DMS53 treated with DMSO at 0.1 percent for 48 hours (cell line): ENCODE measurements at regions not wholly inside any gene's neighbourhood (a gene's known extent, or its start where the extent isn't known, plus 50 kb on each side); places are given as distances from the start of the nearest gene placed in this dataset.
A peak's percentile ranks its signal among the peaks of the same experiment; 100 is the strongest.
"Not testable (repeated sequence)": the region's sequence is repeated elsewhere in the genome, so short reads cannot be mapped to it uniquely, and the experiment has no call there.

ENCODE experiments used
- DNase-seq: peaks from one replicate; lab custom pipeline; 2025; ENCODE audit not compliant: unreplicated experiment; lab: John Stamatoyannopoulos, UW

DNA sequence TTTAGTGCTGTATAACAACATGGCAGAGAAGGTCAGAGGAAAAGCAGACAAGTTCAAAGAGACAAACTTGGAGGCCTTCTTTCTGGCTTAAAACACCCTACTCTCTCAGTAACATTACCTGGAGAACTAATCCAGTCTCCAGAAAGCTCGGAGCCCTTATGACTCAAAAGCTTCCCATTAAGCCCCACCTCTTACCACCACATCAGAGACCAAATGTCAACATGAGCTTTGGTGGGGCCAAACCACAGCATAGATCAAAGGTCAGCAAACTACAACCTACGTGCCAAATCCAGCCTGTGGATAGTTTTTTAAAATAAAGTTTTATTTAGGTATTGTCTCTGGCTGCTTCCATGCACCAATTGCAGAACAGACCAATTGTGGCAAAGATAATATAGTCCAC lies 589.9 kb downstream of the DNAH5 start:
- no peak for DNase-seq

DNA sequence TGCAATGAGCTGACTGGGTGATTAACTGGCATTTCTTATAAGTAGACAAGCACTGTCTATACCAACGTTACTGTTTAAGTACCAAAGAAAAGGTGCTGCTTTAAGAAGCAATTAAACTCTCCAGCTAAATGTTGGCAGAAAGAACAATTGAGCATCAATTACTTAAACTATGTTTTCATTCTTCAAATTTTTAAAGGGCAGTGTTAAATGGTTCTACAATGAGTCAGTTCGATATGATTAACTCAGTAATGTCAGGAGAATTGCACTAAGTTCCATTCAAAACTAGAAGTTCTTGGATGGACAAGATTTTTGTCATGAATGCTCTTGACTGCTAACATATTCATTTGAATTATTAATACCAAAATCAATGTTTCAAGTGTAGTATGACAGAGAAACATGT lies 593.7 kb downstream of the DNAH5 start:
- no peak for DNase-seq

DNA sequence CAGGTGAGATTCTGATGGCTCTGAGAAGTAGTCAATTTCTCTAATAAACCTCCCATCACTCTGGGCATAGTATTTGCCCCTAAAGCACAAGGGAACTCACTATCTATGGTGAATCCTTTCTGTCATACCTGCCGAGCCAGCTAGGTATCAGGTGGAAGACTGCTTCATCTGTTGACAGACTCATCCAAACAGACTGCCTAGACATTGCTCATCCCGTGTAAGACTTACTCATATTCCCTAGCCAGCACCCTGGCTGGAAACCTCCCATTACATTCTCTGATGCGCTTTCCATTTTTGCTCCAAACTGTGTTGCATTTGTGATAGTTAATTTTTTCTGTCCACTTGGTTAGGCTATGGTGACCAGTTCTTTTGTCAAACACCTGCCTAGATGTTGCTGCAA lies 595.9 kb downstream of the DNAH5 start:
- DNase-seq = no peak

DNA sequence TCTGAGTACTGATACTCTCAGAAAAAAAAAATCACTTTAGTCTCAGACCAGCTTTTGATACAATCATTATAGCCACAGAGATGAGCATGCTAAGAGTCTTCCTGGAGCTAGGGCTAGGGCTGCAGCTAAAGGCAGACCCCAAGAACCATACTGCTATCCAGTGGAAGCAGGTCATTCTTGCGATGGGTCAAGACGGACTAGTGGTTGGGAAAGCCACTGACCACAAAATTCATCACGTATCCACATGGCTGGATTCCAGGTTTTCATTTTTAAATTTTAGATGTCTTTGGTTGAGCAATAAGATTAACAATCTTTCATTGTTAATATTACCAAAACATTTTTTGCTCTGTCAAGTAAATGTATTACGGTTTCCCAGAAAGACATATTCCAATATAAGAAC lies 598.1 kb downstream of the DNAH5 start:
- no peak for DNase-seq

DNA sequence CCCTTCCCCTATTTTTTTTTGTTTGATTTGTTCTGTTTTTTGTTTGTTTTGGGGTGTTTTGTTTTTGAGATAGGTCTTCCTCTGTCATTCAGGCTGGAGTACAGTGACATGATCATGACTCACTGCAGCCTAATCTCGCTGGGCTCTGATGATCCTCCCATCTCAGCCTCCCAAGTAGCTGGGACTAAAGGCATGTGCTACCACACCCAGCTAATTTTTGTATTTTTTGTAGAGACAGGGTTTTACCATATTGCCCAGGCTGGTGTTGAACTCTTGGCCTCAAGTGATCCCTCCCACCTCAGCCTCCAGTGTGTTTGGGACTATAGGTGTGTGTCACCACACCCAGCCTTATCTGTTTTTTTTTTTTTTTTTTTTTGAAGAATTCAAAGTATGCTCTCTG lies 605.4 kb downstream of the DNAH5 start:
- no peak for DNase-seq

DNA sequence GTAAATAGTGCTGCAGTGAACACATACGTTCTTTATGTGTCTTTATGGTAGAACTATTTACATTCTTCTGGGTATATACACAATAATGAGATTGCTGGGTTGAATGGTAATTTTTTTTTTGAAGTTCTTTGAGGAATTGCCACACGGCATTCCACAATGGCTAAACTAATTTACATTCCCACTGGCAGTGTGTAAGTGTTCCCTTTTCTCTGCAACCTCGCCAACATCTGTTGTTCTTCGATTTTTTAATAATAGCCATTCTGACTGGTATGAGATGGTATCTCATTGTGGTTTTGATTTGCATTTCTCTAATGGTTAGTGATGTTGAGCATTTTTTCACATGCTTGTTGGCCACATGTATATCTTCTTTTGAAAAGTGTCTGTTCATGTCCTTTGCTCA lies 609.5 kb downstream of the DNAH5 start:
- not testable (repeated sequence) for DNase-seq

DNA sequence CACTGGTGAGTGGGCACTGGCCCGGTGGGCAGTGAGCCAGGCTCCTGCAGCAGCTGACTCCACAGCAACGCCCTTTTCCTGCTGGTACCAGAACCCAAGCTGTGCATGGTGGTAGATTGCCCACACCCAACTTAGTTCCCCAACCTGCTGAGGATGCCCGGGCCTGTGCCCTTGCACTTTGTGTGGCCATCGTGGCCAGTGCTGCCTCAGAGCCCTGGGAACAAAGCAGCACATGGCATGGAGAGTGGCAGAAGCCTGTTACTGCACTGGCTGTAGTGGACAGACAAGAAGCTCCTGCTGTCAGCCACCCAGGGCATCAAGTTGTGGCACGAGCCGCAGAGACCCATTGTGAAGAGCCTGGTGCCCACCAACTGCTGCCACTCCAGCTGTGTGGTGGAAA lies 612.9 kb downstream of the DNAH5 start:
- no peak for DNase-seq

DNA sequence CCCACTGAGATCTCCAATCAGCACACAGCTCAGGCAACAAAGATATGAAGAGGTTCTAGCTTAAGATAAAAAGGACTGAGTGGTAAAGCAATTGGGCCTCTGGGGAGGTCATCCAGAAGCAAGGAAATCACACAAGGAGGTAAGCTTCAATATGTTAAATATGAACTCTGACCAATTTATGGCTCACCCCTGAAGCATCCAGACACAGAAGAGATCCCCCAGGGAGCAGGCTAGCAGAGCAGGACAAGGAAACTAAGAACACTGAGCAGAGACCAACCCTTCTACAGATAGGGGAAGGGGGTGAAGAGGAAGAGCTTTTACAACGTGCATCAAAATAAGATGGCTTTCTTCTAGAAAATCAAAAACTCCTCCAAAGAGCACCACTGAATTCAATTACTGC lies 616.2 kb downstream of the DNAH5 start:
- no peak for DNase-seq

DNA sequence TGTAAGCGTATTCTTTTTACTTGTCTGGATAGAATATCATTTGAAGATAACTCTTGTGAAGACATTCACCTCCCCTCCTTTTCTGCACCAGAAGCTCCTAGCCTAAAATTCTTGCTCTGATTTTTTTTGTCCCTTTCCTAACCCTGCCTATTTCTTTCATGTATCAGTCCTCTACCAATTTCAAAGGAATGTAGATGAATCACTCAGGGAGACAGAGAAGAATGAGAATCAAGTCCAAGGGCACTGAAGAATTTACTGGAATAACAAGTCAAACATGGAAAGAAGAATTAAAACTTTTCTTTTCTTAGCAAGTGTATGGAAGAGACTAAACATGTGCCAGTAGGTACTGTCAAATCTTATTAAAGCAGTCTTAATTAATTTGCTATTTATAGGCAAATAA lies 618.7 kb downstream of the DNAH5 start:
- no peak for DNase-seq

DNA sequence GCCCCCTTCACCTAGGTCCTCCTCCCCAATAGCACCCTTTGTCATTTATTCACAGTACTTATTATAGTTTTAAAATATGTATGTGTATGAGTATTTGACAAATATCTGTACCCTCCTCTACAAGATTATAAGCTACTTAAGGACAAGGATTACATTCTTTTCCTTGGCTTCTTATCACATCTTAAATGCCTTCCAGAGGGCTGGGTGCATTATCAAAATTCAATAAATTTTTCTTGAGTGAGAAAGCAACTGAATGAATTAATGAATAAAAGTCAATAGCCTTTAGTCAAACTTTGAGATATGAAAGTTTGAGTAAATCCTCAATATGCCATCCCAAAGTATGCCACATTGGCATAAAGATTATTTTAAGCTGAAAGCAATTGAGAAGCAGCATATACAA lies 621.7 kb downstream of the DNAH5 start:
- no peak for DNase-seq

DNA sequence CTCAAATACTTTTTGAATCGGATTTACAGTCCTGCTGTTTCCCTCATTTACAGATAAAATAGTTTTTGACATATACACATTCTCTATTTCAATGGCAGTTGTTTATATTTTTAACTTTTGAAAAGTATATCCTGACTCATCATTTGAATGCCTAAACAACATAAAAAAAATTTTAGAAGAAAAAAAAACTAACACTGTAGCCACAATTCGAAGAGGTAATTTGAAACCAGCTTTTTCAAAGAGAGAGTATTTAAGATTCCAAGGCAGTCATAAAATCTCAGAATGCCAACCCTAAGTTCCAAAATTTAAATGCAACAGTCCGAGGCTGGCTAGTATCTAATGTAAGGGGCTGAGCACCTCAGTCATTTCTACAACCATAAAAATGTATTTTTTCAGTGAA lies 626.8 kb downstream of the DNAH5 start:
- no peak for DNase-seq

DNA sequence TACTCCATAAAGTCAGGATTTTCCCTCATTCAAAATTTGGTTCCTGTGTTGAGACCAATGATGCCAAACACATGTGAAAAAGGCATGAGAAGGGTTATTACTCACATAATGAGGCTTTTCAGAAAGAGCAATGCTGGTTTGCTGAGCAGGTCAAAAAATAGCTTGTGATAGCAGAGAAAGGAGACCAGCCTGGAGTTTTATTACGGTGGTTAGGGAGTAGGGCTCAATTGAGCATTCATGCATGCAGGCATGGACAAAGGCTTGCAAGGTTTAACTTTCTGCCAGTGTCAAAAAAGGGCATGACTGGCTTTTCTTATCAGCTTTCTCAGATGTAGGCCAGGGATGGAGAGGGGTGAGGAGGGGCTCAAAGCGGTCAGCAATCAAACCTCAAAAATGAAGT lies 628.3 kb downstream of the DNAH5 start:
- DNase-seq = no peak

DNA sequence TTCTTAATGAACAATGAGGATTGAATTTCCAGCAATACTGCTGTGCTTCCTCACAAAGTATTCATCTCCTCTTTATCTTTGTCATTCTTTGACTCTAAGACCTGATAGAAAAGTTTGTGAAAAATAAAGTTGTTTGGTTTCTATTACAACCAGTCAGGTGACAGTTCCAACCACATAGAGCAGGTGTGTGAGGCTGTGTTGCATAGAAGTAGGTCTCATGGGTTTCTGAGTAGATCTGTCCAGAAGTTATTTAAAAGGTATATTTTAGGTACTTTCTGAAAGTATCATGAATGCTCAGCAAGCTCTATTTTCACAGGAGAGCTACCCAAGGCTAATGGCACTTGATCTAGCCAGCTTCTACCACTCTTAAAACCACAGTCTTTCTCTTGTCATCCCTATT lies 637.0 kb downstream of the DNAH5 start:
- no peak for DNase-seq

DNA sequence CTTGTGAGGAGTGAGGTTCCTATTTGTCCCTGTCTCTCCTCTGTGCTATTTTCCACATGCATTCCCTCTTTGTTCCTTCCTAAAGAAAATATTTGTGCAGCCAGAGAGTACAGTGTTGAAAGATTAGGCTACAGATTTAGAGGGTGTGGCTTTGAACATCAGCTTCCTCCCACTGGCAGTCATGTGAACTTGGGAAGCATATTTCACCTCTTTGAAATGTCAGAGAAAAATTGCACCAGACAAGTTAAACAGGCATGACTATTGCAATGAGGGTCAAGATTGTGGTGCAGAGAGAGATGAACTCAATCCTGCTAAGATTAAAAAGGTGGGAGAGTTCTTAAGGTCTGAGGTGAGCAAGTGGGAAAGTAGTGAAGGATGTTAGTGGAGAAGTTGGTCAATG lies 641.0 kb downstream of the DNAH5 start:
- DNase-seq = no peak

DNA sequence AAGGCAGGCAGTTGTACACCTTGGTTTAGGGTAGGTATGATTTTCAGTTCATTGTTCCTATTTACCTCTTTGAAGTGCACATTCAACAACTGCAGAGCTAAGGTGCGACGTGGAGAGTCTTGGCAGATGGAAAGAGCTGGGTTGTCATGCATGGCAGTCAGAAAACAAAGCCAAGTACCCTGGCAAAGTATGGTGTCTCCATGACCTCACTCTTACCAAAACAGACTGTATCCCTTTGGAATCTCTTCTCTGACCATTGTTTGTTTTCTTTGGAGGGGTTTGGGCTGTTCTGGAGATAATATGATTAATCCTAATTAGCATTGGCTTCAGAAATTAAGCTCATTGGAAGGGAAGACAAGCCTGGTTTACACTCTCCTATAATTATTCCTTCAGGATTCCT lies 665.7 kb downstream of the DNAH5 start:
- peak; percentile 56 for DNase-seq

DNA sequence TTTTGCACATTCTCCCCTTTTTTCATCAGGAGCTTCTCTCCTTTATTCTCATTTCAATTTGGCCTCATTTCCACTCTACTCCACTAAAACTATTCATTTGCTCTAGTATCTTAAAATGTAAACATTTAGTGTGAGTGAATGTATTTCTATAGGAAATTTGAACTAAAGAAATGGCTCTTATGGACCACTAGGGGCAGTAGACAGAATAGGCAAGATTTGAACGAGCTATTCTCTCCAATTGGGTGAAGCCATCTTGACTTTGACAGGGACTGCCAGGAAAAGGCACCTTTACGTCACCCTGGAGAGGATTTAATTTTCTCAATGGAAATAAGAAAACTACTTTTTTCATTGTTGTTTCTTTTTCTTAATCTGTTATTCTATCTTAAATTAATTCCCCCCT lies 666.3 kb downstream of the DNAH5 start:
- DNase-seq = peak; percentile 15

DNA sequence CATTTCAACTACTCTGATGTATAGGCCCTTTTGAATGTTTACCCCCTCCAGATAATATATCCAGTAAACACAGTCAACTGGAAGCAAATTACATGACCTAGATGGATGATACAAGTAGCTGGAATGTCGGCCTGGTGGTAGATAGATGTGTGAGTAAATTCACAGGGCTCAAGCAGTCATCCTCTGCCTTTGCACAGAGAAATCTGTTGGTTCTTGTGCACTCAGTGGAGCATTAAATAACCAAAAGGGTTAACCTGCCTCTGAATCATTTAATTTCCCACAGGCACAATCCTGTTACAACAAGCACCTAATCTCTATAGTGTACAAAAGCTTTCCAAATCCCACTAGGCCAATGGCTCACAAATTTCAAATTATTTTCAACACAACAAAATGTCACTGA lies 668.3 kb downstream of the DNAH5 start:
- DNase-seq = no peak

DNA sequence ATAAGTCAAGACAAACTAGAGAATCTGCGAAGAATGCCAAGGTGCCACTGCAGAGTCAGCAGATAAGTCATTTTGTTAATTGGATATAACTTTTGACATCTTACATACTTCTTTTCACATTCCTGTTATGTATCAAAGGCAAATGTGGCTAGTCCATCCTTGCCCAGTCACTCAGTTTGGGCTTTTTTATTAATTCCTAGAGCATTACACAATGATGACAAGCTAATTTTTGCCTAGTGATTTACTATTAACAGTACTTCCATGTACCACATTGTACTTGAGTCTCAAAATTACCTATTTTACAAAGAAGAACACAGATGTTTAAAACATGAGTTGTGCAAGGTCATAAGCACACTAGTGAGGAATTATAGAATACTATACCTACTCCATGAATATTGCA lies 680.8 kb downstream of the DNAH5 start:
- DNase-seq = no peak

DNA sequence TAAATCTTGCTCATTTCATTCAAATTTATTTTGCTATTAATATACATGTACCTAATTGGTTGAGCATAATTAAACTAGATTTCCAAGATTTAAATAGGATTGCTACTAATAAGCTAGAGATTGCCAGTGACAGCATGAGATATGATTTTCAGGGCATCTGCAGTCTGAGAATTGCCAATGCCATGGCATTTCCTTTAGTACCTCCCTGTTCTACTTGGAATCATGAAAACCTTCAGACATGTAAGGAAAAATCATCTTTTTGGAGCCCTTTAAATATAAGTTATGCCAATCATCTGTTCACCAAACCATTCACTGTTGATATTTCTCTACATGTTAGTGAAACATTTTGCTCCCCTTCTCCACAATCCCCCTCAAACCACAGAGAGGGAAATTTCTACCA lies 691.4 kb downstream of the DNAH5 start:
- DNase-seq = no peak

DNA sequence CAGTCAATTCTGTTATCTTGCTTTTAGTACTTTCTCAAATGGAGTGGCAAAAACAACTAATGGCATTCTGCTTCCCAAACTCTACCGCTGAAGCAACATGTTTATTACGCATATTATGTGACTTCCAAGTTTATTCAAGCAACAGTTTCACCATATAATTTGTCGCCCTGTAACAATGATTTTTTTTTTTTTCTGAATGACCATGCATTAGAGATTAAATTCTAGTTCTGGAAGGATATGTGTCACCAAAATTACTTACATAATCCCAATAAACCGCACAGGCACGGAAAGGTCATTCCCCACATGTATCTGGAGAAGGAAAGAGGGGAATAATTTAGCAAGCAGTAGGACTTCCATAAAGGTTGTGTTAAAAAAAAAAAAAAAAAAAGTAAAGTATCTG lies 691.8 kb downstream of the DNAH5 start:
- DNase-seq = no peak

DNA sequence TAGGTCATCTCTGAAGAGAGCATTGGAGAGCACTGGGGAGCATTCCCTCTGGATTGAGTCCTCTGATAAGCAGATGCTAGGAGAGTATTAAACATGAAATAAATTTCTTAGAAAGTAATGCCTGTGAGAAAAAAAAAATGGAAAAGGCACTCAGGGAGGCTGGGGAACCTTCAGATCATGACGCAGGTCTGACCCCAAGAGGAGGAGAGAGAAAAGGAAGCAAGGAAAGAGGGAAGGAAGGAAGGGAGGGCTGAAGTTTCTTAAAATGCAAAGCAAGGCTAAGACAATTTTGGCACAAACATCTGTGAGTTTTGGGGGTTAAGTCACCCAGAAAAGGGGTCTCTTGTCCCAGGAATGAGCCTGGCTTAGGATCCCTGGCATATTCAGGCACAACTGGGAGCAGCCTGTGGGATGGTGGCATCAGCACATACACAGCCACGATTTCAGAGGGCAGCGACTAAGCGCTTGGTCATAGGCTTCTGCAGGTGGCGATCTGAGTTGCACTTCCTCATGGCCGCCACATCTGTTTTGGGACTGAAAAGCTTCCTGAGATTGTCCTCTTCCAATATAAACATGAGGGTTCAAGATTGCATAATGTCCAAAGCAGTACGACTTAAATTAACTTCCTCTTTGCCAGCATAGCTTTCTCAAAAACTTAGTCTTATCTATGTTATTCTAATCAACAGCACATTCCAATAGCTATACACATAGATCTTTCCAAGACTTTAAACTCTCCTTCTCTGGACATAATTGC lies 692.7 kb downstream of the DNAH5 start:
- no peak for DNase-seq

DNA sequence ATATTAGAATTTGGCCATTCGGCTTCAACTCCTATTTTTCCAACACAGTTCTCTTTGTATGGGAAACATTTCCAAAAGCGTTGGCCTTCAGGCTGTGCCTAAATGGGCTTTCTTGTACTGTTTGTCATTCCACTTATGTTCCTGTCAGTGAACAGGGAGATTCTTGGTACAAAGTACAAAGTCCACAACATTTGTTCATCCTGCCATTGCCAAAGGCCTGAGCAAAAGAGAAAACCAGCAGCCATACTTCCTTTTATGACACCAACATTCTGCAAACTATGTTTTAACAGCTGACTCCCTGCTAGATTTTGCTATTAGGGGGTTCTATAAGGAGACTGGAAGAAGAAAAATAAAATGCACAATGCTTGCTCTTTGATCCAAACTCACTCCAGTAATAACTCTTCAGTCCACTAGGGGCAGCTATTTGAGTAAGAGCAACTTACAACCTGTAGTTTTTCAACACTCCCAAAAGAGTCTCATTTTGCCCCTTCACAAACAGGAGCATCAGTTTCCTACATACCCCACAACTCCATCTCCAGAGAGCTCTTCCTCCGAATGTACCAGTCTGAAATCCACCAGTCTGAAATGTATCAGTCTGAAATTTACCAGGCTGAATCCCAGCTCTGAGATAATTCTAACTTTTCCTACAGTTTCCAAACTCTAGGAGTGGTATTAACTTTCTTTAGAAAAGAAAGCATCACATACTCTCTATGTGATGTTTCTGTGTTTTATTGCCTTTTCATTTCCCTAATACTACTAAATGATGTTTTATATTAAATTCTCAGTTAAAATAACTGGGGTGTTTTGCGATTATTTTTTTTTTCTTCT lies 693.8 kb downstream of the DNAH5 start:
- DNase-seq = peak; percentile 87

DNA sequence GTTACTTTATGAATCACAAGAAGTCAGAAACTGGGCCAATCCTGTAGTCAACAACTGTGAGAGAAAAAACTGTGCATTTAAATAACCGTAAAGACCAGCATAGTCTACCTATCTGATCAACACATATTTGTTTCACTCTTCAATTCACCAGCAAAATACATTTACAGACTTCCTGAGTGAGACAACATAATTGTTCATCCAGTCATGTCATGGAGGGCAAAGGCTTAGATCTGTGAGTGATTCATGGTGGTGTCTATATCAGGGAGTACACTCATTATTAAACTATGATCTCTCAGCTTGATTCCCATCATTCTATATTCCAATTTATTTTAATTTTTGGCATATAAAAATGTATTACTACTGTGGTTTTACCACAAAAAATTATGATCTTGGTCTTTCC lies 694.6 kb downstream of the DNAH5 start:
- no peak for DNase-seq
